ENCODE measurements at regions not wholly inside any gene's neighbourhood (a gene's known extent, or its start where the extent isn't known, plus 50 kb on each side); places are given as distances from the start of the nearest gene placed in this dataset.

- DNase-seq = no peak
Observed at GRCh38 chrX:7216981-7217587, 69.1 kb upstream of the PUDP start.

GRCh38 chrX:7215842-7216241 is 67.9 kb upstream of the PUDP start:
- no peak for DNase-seq

GRCh38 chrX:7214251-7214650 is 66.3 kb upstream of the PUDP start:
- no peak for DNase-seq

GRCh38 chrX:7205037-7205577 is 57.2 kb upstream of the PUDP start:
- no peak for DNase-seq

GRCh38 chrX:7204619-7205018 is 56.7 kb upstream of the PUDP start:
- DNase-seq = no peak

GRCh38 chrX:7202206-7202605 is 54.3 kb upstream of the PUDP start:
- DNase-seq = no peak

- no peak for DNase-seq
Observed at GRCh38 chrX:7201496-7201895, 53.5 kb upstream of the PUDP start.

- DNase-seq = no peak
Observed at GRCh38 chrX:7198499-7198898, 50.5 kb upstream of the PUDP start.
